HG03521 (cell line): ENCODE measurements at regions not wholly inside any gene's neighbourhood (a gene's known extent, or its start where the extent isn't known, plus 50 kb on each side); places are given as distances from the start of the nearest gene placed in this dataset.
"Not testable (repeated sequence)": the region's sequence is repeated elsewhere in the genome, so short reads cannot be mapped to it uniquely, and the experiment has no call there.

Experiments
- ATAC-seq: cut with Tn5 transposase; IDR thresholded peaks from one replicate; pipeline ENCODE4 v1.9.1; 2021; ENCODE audit warnings: mild to moderate bottlenecking, moderate library complexity; ENCODE audit not compliant: unreplicated experiment

GRCh38 chr3:180409170-180409569 lies 192.8 kb upstream of the TTC14 start:
- ATAC-seq: no peak

GRCh38 chr3:180409883-180410282 lies 192.1 kb upstream of the TTC14 start:
- ATAC-seq: no peak

DNA sequence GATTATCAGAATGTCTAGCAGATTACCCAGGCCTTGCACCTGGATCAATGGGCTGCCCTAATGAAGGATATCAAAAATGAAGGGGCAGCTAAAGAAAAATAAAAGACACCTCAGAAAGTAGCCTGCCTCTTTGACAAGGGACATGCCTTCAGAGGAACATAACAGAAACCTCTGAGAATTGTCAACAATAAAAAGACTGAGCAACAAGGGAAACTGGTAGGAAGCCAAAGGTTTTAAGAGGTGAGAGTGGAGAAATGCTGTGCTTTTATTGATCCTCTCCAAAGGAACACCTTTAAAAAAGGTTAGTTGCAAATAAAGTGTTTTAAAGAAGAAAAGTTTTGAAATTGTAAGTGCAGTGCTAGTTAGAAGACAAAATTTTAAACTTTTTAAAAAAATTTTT lies 187.8 kb upstream of the TTC14 start:
- no peak for ATAC-seq

GRCh38 chr3:180416111-180416594 lies 185.8 kb upstream of the TTC14 start:
- ATAC-seq: no peak

DNA sequence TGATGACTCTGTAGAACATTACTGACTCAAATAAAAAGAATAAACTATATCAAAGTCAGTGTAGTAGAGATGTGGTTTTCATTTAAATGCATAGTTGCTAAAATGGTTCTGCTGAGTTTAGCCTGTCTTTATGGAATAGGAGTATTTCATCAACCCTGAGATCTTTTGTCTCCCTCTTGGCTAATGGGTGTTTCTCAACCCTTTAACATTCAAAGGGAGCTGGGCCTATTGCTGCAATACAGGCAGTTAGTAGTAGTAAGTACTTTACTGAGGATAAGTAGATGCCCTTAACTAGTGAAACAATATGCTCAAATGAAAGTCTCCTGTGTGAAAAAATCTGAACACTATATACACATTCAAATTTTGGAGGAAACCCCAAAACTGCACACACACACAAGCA lies 184.7 kb upstream of the TTC14 start:
- no peak for ATAC-seq

DNA sequence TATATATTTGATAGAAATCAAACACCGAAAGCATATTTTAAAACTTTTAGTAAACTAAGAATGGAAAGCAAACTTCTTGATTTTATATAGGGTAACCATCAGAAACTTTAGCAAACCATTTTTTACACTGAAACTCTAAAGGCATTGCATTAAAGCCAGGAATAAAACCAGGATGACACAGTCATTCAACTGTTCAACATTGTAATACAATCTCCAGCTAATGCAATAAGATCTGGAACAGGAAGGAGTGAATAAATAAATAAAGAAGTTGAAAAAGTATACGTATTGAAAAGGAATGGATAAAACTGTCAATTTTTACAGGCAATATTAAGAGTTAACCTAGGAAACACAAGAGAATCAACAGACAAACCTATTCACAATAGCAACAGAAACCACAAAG lies 181.9 kb upstream of the TTC14 start:
- ATAC-seq: no peak

GRCh38 chr3:180420804-180421203 lies 181.2 kb upstream of the TTC14 start:
- no peak for ATAC-seq

DNA sequence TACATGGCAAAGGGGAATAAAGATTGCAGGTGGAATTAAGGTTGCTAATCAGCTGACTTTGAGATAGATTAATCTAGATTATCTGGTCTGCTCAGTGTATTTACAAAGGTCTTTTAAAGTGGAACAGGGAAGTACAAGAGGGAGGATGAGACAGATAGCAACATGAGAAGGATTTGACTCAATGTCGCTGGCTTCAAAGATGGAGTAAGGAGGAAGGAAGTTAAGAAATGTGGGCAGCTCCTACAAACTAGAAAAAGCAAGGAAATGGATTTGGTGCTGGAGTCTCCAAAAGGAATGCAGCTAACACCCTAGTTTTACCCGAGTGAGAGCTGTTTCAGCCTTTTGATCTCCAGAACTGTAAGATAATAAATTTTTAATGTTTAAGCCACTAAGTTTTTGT lies 180.7 kb upstream of the TTC14 start:
- ATAC-seq: no peak

- no peak for ATAC-seq
Observed at GRCh38 chr3:180421721-180422120, 180.2 kb upstream of the TTC14 start.

DNA sequence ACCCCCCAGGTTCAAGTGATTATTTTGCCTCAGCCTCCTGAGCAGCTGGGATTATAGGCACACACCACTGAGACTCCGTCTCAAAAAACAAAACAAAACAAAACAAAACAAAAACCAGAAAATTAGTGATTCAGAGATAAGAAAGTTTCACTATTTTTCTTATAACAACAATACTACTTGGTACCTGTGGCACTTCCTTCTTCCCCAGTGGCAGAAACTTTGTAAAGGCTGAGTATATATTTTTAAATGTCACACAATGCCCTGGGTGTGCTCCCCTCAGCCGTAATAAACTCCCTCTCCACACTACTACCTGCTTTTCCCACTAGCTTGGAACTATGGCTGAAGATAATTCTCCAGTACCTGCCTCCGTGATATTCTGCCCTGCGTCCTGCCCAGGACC lies 177.7 kb upstream of the TTC14 start:
- ATAC-seq: not testable (repeated sequence)

- no peak for ATAC-seq
Observed at GRCh38 chr3:180430896-180431295, 171.1 kb upstream of the TTC14 start.

DNA sequence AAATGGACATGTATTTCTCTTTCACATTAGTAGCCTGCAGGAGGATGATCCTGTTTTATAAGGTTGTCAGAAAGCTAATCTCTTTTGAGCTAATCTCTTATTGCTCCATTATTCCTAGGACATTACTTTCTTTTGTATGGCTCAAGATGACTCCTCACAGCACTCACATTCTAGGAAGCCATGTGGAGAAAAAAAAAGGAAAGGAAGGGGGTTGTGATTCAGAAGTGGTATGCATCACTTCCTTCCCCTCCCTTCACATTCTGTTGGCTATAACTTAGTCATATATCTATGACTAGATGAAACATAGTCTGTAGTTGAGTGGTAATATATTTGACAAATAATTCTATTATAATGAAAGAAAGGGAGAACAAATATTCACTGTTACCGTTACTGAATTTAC lies 168.8 kb upstream of the TTC14 start:
- ATAC-seq: no peak

DNA sequence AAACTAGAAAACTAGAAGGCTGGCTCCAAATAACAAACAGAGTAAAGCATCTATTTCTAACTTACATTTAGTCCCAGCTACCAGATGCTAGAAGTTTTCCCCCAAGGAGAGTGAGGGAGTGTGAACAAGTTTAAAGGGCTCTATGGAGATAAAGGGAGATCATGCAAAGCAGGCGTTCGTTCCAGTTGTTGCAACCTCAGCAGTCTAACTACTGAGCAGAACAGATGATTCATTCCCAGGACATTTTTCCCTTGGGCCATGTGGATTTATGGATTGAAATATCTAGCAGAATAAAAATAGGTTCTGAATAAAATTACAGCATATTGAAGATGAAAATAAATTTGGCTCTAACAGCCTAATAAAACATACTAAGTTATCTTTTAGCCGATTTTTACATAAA lies 154.8 kb upstream of the TTC14 start:
- ATAC-seq: no peak

- ATAC-seq: not testable (repeated sequence)
Observed at GRCh38 chr3:180448407-180448806, 153.6 kb upstream of the TTC14 start.

GRCh38 chr3:180457225-180457624 lies 144.7 kb upstream of the TTC14 start:
- no peak for ATAC-seq

DNA sequence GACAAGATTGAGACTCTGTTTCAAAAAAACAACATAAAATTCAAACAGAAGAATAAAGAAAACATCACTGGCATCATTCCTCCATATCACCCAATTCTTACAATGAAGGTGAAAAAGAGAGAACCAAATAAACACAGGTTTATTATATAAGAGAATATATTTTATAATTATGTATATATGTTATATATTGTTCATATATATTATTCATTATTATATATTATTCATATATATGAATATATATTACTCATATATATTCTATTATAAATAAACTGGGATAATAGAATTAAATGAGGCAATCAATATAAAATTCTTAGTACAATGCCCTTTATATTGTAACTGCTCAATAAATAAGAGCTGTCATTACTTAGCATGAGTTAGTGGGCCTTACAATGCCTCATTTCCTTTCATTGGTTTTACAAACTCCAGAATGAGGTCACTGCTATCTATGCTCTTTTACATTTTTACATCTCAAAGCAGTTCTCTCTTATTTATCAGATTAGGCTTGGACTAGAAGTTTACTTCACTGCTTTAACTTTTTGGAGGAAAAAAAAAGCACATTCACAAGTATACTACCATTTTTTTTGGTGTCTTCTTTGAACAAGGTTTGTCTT lies 135.5 kb upstream of the TTC14 start:
- no peak for ATAC-seq

GRCh38 chr3:180467177-180467576 lies 134.8 kb upstream of the TTC14 start:
- ATAC-seq: no peak

DNA sequence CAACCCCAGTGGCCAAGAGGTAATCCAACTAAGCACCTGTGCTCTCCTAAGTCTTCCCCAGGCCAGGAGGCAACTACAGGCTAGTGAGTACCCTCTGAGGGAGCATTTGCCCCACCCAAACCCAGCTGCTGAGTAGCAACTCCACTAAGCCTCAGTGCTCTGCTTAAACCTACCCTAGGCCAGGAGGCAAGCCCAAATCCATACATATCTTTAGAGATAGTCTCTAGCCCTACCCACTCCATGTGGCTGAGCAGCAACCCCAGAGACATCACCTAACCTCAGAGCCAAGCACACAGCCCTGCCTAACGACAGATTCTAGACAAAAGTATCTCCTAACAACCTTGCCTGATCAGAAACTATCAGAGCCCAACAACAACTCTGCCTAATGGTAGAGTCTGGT lies 132.8 kb upstream of the TTC14 start:
- ATAC-seq: no peak

- no peak for ATAC-seq
Observed at GRCh38 chr3:180478695-180479094, 123.3 kb upstream of the TTC14 start.

GRCh38 chr3:180492047-180492446 lies 109.9 kb upstream of the TTC14 start:
- no peak for ATAC-seq

- ATAC-seq: no peak
Observed at GRCh38 chr3:180496995-180497394, 105.0 kb upstream of the TTC14 start.

DNA sequence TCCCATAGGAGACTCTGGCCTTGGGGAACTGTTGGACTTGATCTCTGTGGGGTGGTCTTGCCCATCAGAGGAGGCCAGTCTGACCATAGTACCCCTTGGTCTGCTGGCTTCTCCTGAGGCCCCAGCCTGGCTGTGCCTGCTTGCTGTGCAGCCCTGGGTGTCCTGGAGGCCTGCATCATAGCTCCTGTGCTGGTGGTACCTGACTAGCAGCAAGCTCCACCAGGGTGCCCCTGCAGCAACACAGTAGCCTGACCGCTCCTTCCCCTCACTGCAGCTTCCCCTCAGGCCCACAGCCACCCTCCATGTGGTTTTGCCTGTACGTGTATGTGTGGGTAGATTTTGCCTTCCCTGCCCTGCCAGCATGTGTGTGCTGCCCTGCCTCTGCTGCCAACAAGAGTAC lies 85.6 kb upstream of the TTC14 start:
- no peak for ATAC-seq

DNA sequence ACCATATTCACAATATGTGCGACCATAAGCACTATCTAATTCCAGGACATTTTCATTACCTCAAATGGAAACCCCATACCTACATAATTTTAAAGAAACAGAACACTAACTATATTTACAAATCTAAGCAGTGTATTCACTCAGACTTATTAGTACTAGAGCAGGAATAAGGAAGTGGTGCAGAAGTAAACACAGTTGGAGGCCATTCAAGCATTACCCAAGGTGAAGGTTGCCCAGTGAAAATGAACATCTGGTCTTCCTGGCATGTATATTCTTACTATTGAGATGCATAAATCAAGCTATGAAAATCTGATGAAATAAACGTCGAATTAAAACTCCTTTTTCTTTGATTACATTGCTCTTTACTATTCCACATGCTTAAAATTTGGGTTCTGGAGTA lies 78.9 kb upstream of the TTC14 start:
- no peak for ATAC-seq
